Transverse colon (tissue), 4 donors: ENCODE measurements at regions not wholly inside any gene's neighbourhood (a gene's known extent, or its start where the extent isn't known, plus 50 kb on each side); places are given as distances from the start of the nearest gene placed in this dataset.

ENCODE experiments used
- POLR2A ChIP-seq: fragments of 450-650 bp; IDR thresholded peaks from one replicate; pipeline ENCODE4 v1.6.1; 2016; ENCODE audit warnings: antibody characterized with exemption, mild to moderate bottlenecking, moderate library complexity
- POLR2AphosphoS5 ChIP-seq, 3 donors: sonication (generic); formaldehyde crosslinking; IDR thresholded peaks; one replicate each; pipeline ENCODE4 v1.6.1; 2016; ENCODE audit warnings: antibody characterized with exemption in 3 of 3
- TF ChIP-seq, protein P1 (sequence below), 5 experiments: fragments of 200-600 bp in 3 of 5; fragments of 450-650 bp in 2 of 5; sonication (generic) in 3 of 5; IDR thresholded peaks; 1 replicate in 2 of 5; 2 replicates in 3 of 5; pipeline ENCODE4 v1.5.1; 2016 to 2017; ENCODE audit warnings: antibody characterized with exemption in 5 of 5, inconsistent platforms in 3 of 5, mild to moderate bottlenecking in 2 of 5, moderate library complexity in 1 of 5

DNA sequence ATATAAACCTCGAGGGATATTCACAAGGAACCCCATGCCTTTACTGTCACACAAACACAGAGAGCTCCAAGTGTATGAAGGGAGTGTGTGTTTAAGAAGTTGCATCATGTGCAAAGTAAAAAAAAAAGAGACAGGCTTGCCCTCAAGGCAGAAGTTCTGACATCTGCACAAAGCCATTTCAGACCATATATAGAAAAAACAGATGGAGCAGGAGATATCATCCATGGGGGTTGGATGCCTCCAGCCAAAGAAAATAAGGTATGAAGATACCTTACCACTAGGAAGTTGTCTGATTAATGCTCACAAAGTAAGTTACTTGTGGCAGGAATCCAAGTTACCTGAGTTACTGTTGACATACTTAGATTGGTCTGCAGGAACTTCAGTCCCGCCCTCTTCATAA lies 476.2 kb downstream of the KDM5D start:
- TF ChIP-seq, protein P1, sequence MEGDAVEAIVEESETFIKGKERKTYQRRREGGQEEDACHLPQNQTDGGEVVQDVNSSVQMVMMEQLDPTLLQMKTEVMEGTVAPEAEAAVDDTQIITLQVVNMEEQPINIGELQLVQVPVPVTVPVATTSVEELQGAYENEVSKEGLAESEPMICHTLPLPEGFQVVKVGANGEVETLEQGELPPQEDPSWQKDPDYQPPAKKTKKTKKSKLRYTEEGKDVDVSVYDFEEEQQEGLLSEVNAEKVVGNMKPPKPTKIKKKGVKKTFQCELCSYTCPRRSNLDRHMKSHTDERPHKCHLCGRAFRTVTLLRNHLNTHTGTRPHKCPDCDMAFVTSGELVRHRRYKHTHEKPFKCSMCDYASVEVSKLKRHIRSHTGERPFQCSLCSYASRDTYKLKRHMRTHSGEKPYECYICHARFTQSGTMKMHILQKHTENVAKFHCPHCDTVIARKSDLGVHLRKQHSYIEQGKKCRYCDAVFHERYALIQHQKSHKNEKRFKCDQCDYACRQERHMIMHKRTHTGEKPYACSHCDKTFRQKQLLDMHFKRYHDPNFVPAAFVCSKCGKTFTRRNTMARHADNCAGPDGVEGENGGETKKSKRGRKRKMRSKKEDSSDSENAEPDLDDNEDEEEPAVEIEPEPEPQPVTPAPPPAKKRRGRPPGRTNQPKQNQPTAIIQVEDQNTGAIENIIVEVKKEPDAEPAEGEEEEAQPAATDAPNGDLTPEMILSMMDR (IDR thresholded peaks at IDR 0.05) = no peak
- TF ChIP-seq POLR2AphosphoS5 (IDR thresholded peaks at IDR 0.05) = no peak
- no peak for TF ChIP-seq POLR2A
